IPS DF 19.7 (cell line): ENCODE measurements at regions not wholly inside any gene's neighbourhood (a gene's known extent, or its start where the extent isn't known, plus 50 kb on each side); places are given as distances from the start of the nearest gene placed in this dataset.
"Not testable (repeated sequence)": the region's sequence is repeated elsewhere in the genome, so short reads cannot be mapped to it uniquely, and the experiment has no call there.

ENCODE experiments used
- DNase-seq: peaks from one replicate; pipeline ENCODE4 v3.0.0-alpha.2; 2013; ENCODE audit warnings: low read depth, low spot score

DNA sequence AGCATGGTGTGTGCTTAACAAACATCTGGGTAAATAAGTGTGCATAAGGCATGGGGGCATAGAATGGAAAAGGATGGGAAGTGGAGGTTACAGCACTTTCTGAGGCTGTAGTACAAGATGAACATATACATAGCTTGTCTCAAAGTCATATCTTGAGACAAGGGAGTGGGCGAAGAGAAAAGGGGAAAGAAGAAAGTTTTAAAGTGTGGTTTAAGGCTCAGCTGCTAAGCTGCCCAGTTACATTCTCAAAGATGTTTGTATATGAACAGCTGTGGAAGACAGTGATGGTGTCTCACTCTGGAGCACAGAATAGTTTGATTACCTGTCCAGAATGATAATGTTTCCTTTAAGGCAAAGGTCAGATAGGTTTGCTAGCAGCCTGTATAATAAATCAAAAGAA lies 61.9 kb upstream of the LANCL2 start:
- no peak for DNase-seq

DNA sequence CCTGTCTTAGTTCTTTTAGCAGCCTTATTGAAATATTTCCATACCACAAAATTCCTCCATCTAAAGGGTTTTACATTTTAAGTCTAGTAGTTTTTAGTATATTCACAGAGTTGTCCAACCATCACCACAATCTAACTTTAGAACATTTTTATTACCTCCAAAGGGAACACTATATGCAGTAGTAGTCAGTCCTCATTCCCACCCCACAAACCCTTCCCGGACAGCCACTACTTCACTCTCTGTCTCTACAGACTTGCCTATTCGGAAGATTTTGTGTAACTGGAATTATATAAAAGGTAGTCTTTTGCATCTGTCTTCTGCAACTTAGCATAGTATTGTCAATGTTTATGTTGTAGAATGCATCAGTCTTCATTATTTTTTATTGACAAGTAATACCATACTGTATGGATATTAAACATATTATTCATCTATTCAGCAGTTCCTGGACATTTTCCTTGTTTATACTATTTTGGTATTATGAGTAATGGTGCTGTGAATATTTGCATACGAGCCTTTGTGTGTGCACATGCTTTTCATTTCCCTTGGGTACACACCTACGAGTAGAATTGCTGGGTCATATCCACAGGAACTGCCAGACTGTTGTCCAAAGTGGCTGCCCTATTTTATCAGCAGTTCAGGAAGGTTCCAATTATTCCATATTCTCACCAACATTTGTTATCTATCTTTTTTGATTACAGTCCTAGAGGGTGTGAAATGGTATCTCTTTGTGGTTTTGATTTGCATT lies 60.9 kb upstream of the LANCL2 start:
- no peak for DNase-seq

DNA sequence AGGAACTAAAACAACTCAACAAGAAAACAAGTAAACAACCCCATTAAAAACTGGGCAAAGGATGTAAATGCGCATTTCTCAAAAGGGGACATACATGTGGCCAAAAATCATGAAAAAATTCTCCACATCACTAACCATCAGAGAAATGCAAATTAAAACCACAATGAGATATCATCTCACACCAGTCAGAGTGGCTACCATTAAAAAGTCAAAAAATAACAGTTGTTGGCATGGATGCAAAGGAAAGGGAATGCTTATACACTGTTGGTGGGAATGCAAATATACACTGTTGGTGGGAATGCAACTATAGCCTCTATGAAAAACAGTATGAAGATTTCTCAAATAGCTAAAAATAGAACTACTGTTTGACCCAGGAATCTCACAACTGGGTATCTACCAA lies 60.0 kb upstream of the LANCL2 start:
- no peak for DNase-seq

DNA sequence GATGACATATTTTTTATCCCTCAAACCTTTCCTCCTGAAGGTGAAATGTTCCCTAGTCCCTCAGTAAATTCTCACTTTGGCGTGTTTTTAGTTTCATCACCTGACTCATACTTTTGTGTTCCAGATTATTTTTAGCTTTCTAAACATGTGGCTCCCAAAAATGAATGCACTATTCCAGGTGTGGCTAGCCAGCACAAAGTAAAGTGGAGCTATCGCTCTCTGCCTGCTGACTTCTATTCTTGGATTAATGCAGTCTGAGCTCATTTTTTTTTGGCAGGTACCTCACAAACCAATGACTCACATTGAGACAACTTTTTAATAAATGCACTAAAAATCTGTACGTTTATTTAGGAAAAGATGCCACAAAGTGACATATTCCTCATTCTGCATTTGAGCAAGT lies 58.8 kb upstream of the LANCL2 start:
- no peak for DNase-seq

DNA sequence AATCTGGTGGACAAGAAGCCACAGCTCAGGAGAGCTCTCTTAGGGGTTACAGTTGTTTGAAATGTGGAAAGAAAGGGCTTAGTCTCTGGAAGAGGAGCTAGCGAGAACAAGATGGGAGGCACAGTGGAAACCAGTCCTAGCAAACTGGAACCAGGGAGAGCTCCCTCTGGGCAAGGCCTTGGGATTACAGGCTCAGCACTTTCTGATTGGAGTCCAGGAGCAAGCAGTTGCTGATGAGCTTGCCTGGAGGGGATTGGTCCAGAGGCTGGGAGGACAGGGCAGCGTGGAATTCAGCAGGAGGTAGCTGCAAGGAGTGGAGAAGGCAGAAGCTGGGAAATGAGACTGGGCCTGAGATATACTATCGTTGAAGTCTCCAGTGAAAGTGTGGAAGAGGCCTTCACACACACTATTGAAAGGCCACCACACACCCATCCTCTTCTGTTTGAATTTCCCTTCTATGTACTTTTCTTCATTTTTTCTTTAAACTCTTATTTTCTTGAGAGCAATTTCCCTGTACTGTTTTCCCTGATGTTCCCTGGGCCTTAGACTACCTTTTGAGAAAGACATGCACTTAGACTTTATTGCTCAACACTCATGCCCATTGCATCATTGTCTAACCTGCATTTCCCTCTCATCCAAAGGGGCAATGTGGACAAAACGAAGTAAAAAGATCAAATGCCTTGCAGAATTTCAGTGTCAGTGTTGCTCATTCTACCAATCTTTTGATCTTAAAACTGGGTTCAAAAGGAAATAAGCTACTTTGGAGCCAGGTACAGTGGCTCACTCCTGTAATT lies 57.8 kb upstream of the LANCL2 start:
- DNase-seq: peak; percentile 54

DNA sequence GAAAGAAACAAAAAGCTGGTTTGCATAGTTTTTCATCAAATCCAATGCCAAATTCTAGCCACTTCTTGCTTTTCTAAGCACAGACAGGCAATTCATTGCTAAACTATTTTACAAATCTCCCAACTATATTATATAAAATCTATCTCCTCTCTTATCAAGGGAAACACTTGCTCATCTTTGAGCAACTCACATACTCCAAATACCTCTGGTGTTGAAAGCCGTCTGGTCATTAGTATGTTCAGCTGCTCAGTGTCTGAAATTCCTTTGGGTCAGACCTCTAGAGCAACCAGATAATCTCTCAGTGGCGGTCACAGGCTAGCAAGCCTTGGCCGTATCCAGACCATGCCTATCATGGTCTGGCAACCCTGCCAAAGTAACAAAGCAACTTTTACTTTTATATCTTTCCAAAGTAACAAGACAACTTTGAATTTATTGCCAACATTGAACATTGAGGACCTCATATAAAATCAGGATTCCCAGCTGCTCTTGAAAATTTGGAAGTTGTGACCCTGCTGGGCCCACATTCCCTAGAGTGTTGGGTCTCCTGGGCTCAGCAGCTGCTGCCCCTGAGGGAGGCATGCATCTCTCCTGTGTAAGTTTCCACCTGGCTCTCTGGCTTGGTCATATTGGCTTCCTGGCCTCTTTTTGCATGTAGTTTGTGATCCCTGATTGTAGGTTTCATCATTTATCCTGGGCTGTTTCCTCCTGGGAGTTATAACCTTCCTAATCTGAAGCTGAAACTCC lies 56.8 kb upstream of the LANCL2 start:
- DNase-seq: no peak

DNA sequence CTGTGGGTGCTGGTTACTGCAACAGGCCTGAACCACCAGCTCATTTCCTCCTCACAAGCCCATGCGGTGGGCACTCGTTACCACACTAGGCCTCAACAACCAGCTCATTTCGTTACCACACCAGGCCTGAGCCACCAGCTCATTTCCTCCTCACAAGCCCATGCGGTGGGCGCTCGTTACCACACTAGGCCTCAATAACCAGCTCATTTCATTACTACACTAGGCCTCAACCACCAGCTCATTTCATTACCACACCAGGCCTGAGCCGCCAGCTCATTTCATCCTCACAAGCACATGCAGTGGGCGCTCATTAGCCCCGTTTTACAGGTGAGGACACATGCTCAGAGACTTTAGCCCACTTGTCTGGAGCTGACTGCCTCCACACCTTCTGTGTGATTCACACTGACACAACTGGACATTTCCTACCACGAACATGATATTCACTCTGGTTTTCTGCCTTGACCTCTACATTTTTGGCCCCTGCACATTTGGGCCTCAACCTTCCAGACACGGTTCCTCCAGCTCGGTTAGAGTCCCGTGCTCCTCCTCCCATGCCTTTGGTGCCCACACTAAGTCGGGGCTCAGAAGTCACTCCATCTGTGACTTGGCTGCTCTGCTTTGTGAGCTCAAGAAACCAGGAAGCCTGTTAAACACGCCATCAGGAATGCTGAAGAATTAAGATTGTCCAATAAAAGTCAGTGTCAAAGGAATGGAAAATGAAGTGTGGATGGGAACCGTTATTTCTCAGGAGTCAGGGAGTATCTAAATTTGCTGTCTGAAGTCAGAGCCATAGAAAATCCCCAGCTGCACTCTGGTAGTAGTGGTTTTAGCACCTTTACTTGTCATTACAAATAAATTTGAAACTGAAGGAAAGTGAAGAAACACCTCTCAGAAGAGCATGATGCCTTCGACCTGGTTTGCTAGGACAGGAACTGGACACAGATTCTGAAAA lies 55.8 kb upstream of the LANCL2 start:
- no peak for DNase-seq

DNA sequence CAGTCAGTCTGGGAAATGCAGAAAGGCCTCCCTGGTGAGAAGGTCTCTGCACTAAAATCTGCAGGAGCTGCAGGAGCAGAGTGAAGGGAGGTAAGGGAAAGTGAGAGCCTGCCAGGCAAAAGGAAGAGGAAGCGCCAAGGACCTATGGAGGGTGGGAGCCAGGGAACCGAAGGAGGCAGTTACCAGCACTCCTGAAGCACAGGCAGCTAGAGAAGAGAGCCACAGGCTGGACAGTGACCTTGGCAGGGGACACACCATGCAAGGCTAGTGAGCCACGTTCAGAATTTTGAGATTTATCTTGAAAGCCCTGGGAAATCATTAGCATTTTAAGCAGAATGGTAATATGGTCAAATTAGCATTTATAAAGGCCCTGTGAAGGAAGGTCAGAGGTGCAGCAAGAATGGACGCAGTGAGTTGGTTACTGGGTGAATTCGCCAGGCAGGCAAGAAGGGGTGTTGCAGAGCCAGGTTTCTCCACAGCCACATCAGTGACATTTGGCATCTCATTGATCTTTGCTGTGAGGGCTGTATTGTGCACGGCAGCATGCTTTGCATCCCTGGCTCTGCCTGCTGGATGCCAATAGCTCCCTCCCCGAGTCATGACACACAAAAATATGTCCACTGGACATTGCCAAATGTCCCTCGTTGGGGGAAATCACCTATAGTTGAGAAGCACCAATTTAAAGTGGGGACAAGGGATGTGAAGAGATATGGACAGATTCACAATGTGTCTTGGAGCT lies 54.7 kb upstream of the LANCL2 start:
- DNase-seq: no peak

DNA sequence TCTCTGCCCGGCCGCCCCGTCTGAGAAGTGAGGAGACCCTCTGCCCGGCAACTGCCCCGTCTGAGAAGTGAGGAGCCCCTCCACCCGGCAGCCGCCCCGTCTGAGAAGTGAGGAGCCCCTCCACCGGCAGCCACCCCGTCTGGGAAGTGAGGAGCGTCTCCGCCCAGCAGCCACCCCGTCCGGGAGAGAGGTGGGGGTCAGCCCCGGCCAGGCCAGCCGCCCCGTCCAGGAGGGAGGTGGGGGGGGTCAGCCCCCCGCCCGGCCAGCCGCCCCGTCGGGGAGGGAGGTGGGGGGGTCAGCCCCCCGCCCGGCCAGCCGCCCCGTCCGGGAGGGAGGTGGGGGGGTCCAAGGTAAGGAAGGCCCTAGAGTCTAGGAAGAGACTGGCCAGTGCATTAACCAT lies 53.2 kb upstream of the LANCL2 start:
- DNase-seq: not testable (repeated sequence)

DNA sequence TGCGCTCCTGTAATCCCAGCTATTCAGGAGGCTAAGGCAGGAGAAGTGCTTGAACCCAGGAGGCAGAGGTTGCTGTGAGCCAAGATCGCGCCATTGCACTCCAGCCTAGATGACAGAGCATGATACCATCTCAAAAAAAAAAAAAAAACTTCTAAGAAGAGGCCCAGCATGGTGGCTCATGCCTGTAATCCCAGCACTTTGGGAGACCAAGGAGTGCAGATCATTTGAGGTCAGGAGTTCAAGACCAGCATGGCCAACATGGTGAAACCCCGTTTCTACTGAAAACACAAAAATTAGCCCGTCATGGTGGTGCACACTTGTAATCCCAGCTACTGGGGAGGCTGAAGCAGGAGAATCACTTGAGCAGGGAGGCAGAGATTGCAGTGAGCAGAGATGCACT lies 51.5 kb upstream of the LANCL2 start:
- not testable (repeated sequence) for DNase-seq

DNA sequence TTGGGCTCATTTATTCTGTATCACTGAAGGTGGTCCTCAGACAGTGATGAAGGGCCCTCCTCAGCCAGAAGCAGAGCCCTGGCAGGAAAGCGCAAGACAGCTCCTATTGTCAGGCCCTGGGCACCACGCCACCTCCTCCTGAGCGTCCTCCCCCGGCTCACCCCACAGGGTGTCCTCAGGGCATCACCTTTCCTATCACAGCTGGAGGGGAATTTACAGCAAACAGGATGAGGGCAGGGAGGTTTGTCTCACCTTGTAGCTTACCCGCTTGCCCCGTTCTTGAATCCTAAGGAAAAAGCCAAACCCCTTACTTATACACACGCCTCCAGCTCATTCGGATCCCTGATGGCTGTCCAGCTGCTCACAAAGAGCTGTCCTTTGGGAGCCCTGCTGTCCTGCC lies 50.2 kb upstream of the LANCL2 start:
- DNase-seq: no peak
